DMS79 (cell line): ENCODE measurements at regions not wholly inside any gene's neighbourhood (a gene's known extent, or its start where the extent isn't known, plus 50 kb on each side); places are given as distances from the start of the nearest gene placed in this dataset.

Experiments
- DNase-seq: peaks from one replicate; lab custom pipeline; 2025; lab: John Stamatoyannopoulos, UW

DNA sequence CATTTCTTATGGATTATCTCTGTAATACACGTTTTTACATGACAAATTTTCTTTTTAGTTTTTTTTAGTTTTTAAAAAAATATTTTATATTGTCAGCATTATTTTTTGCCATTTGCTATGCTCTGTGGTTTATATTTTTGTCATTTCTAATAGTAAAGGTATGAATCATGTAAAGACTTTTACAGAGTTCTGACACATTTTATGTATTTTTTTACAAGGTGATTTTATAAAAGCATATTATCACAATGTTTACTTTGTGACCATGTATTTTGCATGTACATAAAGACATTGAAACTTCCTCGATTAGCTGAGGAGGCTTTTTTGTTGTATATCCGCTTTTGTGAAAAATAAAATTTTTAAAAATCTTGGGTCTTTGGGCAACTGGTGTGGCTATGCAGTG is 1705.1 kb downstream of the PCDH7 start:
- no peak for DNase-seq

DNA sequence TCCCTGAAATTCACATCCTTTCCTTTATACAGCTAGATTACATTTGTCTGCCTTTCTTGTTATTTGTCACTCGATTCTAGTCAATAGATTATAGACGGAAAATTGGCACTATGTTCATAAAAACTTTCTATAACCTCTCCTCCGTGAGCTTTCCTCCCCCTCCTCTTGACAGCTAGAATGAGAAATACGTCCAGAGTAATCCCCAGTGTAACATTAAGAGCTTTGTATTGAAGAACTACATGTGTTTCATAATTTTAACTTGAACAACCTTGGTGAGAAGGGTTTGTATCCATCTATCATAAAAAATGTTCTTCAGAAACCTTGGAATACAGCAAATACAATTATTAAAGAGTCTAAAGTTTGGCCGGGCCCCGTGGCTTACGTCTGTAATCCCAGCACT is 1707.4 kb downstream of the PCDH7 start:
- DNase-seq, result no peak

DNA sequence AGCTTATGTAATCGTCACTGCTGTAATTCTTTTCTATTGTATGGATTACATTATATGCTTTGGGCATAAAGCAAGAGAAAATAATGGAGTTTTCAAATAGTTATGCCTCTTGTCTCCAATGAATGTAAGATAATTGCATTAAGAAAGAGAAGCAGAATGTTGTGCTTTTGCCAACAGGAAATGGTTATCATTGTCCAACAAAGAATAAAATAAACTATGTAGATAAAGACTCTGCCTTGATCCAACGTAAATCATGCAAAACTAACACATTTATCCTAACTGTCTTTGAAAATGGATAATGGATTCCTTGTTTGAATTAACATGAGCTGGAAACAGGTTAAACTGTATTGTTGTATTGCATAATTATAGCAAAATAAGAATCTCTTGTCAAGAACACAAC is 1709.0 kb downstream of the PCDH7 start:
- no peak for DNase-seq

DNA sequence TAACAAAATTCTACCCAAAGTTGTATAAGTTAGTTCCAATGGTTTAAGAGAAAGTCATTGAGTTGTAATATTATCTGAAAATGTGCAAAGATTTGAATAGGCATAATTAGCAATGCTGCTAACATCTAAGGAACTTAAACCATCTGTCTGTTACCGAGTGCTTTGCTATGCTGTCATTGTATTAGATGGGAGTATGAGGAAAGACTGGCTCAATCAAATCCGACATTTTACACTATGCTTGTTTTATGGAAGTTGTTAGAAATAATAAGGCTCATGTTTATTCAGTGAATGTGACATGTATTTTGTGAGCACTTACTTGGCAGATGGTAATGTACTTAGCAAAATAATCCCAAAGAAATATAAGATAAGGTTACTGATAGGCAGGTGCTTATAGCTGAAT is 1715.1 kb downstream of the PCDH7 start:
- DNase-seq, result no peak

DNA sequence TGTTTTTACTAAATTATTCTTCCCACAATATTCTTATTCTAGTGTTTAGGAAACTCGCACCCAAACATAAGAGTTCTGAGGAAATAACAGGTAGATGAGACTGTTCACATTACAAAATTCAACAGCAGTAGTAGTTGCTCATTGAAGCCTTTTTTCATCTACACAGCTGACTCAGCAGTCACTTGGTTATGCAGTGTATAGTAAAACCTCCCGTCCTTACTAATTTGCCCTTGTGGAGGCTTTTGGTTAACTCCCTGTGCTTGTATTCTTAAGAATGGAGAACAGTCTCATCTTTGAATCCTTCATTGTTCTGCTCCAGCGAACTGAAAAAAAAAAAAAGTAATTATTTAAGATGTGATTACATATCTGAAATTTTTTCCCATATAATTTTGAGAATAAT is 1716.6 kb downstream of the PCDH7 start:
- no peak for DNase-seq

DNA sequence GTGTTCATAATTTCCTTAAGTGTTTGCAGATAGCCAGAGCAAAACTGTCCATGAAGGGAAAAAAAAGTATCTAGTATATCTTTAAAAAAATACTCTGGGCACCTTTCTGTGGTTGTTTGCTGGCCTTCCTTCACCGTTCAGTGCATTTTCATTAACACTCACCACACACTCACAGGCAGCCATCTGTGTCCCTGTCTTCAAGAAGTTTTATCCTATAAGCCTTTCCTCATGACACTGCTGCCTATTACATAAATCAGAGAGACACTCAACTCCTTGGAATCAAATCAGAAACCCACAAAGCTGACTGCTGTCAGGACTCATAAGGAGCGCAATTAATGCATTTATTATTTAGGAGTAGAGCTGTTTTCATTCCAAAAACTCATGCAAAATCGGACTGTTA is 1720.2 kb downstream of the PCDH7 start:
- no peak for DNase-seq

DNA sequence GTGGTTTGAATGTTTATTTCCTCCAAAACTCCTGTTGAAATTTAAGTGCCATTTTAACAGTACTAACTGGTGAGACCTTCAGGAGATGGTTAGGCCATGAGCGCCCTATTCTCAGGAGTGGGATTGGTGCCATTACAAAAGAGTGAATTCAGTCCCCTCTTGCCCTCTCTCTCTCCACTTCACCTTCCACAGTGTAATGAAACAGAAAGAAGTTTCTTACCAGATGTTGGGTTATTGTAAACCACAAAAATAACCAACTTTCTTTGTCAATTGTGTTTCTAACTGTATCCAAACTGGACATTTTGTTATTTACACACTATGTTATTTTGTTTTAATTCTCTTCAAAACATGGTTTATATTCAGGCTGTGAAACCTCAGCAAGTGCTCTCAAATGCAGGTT is 1734.3 kb downstream of the PCDH7 start:
- no peak for DNase-seq

DNA sequence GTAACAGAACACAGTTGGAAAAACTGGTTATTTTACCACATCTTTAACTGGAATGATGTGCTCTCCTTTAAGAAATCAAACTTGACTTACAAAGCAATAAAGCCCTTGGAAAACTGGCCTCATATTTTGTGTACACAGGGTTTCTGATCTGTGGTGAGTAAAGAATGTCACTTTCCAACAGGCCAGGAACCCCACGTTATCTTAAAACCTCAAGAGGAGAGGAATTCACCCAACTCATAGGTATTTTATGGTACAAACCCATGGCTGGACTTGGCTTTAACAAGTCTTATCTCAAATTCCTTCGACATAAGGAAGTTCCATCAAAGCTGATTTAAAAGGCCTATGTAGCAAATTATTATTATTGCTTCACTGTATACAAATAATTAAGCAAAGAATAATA is 1735.1 kb downstream of the PCDH7 start:
- DNase-seq, result no peak

DNA sequence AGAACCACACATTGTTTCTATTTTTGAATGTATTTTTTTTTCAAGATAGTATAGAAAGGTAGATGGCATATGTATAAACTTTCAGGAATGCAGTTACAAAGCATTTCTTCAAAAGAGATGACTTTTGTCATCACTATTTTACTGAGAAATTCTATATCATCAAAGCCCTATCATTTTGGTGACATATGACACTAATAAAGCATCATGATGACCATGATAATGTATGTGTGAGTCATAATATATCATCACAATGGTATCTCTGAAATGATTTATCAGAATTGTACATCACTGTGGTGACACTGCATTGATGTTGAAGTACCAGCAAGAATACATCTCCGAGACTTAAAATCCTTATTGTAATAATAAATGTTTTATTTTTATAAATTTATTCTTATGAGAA is 1740.8 kb downstream of the PCDH7 start:
- DNase-seq, result no peak

DNA sequence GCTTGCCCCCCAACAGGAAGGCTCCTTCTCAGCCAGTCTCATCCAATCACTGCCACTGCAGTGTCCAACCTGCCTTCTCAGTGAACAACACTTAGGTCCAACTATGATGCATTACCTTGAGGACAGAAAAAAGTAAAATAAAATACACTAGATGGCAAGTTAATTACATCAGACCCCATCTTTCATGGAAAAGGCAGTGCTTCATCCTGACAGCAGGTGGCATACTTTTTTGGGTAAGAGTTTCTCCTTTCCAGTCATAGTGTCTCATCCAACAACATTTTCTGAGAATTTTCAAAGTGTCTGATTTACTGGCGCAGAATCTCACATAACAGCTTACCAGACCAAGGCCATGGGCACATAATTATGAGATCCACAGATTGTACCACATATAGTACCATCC is 1742.8 kb downstream of the PCDH7 start:
- DNase-seq, result no peak

DNA sequence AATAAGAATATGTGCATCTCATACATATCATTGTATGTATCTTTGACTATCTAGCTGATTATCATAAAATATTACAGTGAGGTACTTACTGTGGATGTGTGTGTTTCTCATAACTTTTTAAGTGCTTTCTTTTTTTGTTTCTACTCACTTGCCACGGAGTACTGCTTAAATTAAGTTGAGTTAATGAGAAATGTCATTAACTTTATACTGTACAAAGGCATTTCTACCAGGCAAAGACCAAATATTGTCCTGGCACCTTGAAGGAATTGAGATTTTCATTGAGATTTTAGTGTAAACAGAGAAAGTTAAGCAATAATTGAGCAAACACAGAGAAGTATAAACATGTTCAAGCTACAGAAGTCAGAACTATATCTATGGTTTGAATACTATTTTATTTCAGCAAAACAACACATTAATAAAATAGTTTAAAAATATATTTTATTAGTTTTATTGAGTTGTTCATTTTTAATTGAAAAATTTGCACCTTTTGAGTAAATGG is 1750.0 kb downstream of the PCDH7 start:
- DNase-seq, result no peak

DNA sequence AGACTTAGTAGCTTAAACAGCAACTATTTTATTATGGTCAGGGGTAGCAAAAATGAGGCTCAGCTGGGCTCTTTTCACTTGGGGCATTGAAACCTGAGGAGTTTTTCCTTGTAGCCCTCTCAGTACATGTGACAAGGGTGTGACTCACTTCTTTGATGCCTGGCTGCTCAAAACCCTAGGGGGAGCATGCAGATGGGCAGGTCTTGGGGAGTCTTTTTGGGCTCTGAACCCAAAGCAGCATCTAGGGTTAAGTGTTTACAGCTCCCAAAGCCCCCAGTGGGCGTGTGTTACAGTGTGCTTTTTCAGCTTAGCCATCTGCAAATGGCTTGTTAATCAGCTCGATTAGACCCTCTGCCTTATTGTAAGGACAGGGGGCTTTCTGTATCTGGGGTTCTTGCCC is 1752.7 kb downstream of the PCDH7 start:
- DNase-seq, result no peak

DNA sequence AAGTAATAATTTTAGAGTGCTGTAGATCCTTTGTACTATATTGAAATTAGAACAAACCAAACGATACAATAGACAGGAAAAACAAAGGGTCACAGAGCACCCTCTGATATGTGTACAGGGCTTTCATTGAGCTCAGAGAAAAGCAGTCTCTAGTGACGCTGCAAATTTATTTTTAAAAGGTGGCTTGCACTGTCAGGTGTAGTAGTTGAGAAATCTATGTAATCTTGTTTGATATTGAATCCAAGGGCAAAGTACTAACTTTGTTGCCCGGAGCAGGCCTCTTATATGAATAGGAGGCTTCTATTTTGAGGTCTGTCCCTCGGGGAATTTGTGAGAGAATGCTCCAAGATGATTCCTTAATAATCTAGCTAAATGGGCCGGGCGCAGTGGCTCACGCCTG is 1755.5 kb downstream of the PCDH7 start:
- no peak for DNase-seq

DNA sequence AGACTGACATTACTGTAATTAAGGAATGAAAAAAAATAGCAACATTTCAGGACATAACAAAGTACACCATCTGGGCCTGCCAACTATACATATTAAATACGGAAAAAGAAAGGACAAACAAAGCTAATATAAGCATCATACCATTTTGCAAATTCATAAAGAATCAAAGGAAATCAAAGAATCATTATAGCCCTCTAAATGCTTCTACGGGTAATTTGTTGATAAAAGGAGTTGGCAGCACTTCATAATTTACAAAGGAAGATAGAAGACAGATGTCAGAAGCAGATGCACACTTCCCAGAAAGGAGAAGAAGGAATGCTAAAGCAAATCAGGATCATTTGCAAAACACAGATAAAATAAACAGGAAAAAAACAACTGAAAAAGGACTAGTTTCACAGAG is 1757.3 kb downstream of the PCDH7 start:
- DNase-seq, result no peak

DNA sequence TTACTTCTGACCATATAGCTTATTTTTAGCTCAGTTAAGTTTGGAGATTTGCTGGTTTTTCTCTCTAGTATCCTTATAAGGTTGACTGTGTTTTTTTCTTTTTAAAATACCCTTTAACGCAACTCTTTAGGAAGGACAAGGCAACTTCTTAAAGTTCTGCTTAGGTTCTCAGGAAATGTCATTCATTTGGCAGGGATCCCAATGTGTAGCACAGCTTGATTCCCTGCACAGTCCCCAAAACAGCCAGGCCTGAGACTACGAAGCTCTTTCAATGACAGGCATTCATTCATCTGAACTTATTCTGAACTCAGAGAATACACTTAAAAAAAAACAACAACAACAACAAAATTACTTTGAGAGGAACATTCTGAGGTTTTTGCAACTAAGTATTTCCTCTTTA is 1765.8 kb downstream of the PCDH7 start:
- DNase-seq, result no peak

DNA sequence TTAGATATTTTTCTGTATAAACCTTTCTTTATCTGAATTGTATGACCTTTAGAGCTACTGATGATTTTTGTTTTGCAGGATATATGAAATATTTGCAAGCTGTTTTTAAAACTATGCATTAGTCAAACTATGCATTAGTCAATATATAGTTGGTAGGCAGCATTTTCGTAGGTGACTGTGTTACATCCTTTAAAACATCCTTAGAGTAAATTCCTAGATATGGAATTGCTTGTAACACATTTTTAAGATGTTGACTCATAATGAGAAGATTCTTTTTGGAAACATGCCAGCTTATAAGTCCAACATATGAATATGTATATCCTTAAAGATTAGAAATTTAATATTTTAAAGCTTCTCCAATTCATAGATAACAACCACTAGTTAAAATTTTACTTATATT is 1768.5 kb downstream of the PCDH7 start:
- no peak for DNase-seq

DNA sequence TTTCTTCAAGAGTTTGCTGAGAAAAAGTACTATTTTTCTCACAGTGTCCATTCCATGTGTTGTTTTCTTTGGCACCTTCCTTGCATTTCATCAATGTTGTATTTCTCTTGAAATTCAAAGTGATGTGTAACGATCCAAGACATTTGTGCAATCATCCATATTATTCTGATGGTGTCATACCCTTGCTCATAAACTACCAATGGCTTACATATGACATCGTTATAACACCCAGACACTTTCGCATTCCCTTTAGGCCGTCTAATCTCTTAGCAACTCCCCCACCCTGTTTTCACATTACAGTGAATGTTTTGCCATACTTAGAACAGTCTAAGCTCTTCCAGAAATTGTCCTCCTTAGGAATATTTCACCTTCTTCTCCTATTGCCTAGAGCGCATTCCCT is 1779.0 kb downstream of the PCDH7 start:
- DNase-seq, result no peak

DNA sequence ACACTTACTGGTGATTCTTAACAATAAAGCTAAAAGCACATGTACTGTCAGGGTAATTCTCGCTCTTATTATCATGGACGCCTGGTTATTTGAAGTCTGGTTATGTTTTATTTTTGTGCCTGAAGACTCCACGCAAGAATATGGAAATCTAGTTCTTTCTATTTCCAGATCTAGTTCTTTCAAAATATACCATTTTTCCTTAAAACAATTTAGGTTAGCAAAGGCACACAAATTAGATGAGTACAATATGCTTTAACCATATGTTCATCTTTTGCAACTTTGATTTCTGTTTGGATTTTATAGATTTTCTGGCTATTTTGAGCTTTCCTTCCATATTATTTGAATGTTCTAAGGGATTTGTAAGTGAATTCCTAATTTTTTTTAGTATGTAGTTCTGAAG is 1783.1 kb downstream of the PCDH7 start:
- DNase-seq, result no peak

DNA sequence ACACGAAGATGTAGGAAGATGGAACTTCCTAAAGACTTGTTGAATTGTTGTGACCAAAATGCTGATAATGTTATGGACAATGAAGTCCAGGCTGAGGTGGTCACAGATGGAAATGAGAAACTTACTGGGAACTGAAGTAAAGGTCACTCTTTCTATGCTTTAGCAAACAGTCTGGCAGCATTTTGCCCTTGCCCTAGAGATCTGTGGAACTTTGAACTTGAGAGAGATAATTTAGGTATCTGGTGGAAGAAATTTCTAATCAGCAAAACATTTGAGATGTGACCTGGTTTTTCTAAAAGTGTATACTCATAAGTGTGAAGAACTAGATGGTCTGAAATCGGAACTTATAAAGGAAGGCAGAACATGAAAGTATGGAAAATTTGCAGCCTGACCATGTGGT is 1785.9 kb downstream of the PCDH7 start:
- DNase-seq, result no peak

DNA sequence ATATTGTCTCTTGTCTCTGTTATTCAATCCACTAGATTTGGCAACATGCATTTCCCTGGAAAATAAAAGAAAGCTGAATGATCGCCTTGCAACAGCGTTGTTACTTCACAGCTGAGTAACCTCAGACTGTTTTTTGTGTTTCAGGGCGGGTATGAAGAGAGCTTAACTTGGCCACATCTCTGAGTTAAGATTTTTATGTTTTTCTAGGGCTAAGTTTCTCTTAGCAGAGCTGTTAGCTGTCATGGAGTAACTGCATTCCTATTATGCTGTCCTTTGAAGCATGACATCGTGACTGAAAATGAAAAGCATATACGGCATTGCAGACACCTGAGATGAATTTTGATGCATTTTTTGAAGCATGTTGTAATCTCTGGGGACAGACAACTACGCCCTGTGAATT is 1798.9 kb downstream of the PCDH7 start:
- DNase-seq, result no peak

DNA sequence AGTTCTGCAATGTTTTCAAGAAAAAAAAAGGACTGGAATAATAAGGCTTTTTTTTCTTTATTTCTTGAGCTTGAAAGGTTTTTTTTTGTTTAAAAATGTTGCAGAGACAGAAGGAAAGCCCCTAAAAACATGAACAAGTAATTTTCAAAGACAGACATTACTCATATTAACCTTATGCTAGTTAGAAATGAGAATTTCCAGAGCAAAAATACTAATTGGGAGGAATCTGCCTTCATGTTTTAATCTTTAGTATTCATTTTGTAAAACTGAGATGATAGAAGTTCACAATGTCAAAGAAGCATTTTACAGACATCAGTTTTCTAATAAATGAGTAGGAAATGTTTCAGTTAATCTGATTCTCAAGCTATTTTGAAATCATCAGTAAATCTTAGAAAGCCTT is 1805.3 kb downstream of the PCDH7 start:
- no peak for DNase-seq

DNA sequence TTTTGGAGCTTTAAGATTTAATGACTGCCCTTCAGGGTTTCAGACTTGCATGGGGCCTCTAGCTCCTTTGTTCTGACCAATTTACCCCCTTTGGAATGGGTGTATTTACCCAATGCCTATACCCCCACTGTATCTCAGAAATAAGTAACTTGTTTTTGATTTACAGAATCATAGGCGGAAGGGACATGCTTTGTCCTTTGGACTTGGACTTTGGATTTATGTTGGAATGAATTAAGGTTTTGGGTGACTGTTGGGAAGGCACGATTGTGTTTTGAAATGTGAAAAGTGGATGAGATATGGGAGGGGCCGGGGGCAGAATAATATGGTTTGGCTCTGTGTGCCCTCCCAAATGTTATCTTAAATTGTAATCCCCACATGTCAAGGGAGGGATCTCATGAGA is 1824.7 kb downstream of the PCDH7 start:
- no peak for DNase-seq

DNA sequence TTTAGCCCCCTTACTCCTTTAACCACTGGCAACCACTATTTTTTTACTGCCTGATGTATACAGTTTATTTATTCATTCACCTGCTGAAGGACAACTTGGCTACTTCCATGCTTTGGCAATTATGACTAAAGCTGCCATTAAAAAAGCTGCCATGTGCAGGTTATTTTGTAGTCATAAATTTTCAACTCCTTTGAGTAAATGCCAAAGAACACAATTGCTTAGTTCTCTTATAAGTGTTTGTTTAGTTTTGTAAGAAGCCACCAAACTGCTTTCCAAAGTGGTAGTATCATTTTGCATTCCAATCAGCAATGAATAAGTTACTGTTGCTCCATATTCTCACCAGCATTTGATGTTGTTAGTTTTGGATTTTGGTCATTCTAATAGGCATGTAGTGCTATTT is 1831.8 kb downstream of the PCDH7 start:
- DNase-seq, result no peak

DNA sequence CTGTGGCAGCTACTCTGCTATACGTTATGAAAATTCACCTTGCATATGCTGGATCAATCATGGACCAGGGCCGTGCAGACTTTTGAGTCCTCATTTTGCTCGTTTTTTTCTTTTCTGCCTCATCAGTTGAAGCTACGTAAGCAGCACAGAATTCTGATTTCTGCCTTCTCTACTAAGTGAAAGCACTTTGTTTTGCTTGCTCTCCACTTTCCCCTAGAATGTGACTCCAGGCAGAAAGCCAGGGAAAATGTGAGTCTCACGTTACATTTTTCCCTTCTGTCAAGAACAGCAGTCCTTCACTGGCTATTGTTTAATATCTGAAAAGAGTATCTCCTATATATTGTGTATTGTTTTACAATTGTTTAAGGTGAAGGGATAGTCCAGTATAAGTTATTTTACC is 1840.1 kb downstream of the PCDH7 start:
- no peak for DNase-seq

DNA sequence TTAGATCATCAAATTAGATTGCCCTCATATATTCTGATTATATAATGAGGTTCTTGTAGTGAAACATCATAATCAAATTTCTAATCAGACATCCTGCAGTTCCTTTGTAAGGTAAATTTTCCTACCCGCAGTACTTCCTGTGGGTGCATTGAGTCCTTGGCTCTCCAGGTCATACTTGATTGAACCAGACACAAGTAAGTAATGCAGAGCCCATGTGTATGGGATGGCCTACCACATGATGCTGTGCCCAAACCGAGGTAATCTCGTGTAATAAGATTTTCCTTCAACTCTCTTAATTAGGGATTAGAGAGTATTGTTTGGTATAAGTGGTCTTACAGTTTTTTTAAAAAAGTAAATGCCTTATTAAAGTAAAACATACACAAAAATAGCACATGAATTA is 1841.8 kb downstream of the PCDH7 start:
- DNase-seq, result no peak
